ENCODE measurements at regions not wholly inside any gene's neighbourhood (a gene's known extent, or its start where the extent isn't known, plus 50 kb on each side); places are given as distances from the start of the nearest gene placed in this dataset.

GRCh38 chr2:235267251-235267650, 226.6 kb upstream of the AGAP1 start:
- H3K27ac Mint-ChIP-seq: no peak overlapping the region
- DNase-seq (ENCODE audit: low spot score, unreplicated experiment): no peak
- no peaks in the 10 kb centered on the region for H3K36me3 Mint-ChIP-seq (ENCODE audit: insufficient read depth)
- no peak overlapping the region for H3K4me3 Mint-ChIP-seq (ENCODE audit: low read depth)
- no peaks in the 10 kb centered on the region for H3K9me3 Mint-ChIP-seq (ENCODE audit: low read depth)
- peaks cover 6% of the 10 kb centered on the region for H3K4me1 Mint-ChIP-seq (ENCODE audit: low read depth)
- peaks cover 37% of the 10 kb centered on the region for H3K27me3 Mint-ChIP-seq
- TF ChIP-seq CTCF (IDR thresholded peaks at IDR 0.05; ENCODE audit: unreplicated experiment): no peak

GRCh38 chr2:235268535-235268934, 225.3 kb upstream of the AGAP1 start:
- H3K4me3 Mint-ChIP-seq (ENCODE audit: low read depth): no peak overlapping the region
- no peak for TF ChIP-seq CTCF (IDR thresholded peaks at IDR 0.05; ENCODE audit: unreplicated experiment)
- no peak for DNase-seq (ENCODE audit: low spot score, unreplicated experiment)
- H3K27ac Mint-ChIP-seq: no peak overlapping the region
- H3K4me1 Mint-ChIP-seq (ENCODE audit: low read depth): peaks cover 4% of the 10 kb centered on the region
- no peaks in the 10 kb centered on the region for H3K9me3 Mint-ChIP-seq (ENCODE audit: low read depth)
- no peaks in the 10 kb centered on the region for H3K36me3 Mint-ChIP-seq (ENCODE audit: insufficient read depth)
- H3K27me3 Mint-ChIP-seq: peaks cover 29% of the 10 kb centered on the region

- Mint-ChIP-seq H3K36me3 (ENCODE audit: insufficient read depth) (peaks cover 1% of the 10 kb centered on the region), H3K9me3 (ENCODE audit: low read depth) (peaks cover 10% of the 10 kb centered on the region), H3K4me1 (ENCODE audit: low read depth) (no peaks in the 10 kb centered on the region), H3K27ac (no peak overlapping the region), H3K27me3 (peaks cover 24% of the 10 kb centered on the region), H3K4me3 (ENCODE audit: low read depth) (no peak overlapping the region)
- DNase-seq (ENCODE audit: low spot score, unreplicated experiment): no peak
- TF ChIP-seq CTCF (IDR thresholded peaks at IDR 0.05; ENCODE audit: unreplicated experiment): no peak
Measured at GRCh38 chr2:235270291-235270690, 223.6 kb upstream of the AGAP1 start.

DNA sequence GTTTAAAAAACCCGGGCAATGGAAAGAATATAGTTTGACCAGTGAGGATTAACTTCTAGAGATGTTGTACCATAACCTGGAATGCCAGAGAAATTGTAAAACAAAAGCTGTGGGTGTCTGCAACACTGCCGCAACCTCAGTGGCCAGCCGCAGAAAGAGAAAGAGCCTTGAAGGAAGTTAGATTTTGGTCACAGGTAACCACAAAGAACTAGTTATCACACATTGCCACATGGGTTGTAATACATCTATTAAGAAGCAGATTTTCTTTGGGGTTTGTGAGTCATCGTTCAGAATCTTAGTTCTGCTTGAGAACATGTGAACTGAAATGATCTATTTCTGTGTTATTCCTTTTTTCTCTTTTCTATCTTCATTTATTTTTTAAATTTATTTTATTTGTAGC, 222.9 kb upstream of the AGAP1 start:
- DNase-seq (ENCODE audit: low spot score, unreplicated experiment): no peak
- no peaks in the 10 kb centered on the region for H3K4me1 Mint-ChIP-seq (ENCODE audit: low read depth)
- H3K27ac Mint-ChIP-seq: no peak overlapping the region
- peaks cover 1% of the 10 kb centered on the region for H3K36me3 Mint-ChIP-seq (ENCODE audit: insufficient read depth)
- H3K9me3 Mint-ChIP-seq (ENCODE audit: low read depth): peaks cover 10% of the 10 kb centered on the region
- TF ChIP-seq CTCF (IDR thresholded peaks at IDR 0.05; ENCODE audit: unreplicated experiment): no peak
- peaks cover 24% of the 10 kb centered on the region for H3K27me3 Mint-ChIP-seq
- no peak overlapping the region for H3K4me3 Mint-ChIP-seq (ENCODE audit: low read depth)

DNA sequence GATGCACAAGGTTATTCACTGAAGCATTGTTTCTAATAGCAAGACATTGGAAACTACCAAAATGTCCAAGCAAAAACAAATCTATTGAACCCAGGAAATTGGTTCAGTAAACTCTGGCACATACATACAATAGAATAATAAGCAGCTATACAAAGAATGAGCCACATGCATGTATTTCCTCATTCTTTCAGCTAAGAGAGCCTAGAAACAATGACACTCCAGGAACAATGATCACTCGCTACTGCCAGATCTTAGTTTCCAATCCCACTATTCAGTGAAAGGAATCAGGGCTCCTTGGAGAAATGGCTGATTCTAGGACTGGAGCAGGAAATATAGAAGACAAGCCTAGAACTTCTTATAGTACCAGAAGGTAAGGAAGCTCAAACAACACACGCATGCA, 221.9 kb upstream of the AGAP1 start:
- Mint-ChIP-seq H3K27me3 (peaks cover 18% of the 10 kb centered on the region), H3K4me1 (ENCODE audit: low read depth) (no peaks in the 10 kb centered on the region), H3K9me3 (ENCODE audit: low read depth) (peaks cover 10% of the 10 kb centered on the region), H3K4me3 (ENCODE audit: low read depth) (no peak overlapping the region), H3K36me3 (ENCODE audit: insufficient read depth) (peaks cover 1% of the 10 kb centered on the region), H3K27ac (no peak overlapping the region)
- TF ChIP-seq CTCF (IDR thresholded peaks at IDR 0.05; ENCODE audit: unreplicated experiment): no peak
- no peak for DNase-seq (ENCODE audit: low spot score, unreplicated experiment)
